Endothelial cell of umbilical vein (primary cell): ENCODE measurements at regions not wholly inside any gene's neighbourhood (a gene's known extent, or its start where the extent isn't known, plus 50 kb on each side); places are given as distances from the start of the nearest gene placed in this dataset.

Experiments used
- CTCF ChIP-seq, 2 donors: IDR thresholded peaks; 1 replicate in 1 of 2; 2 replicates in 1 of 2; pipeline ENCODE4 v1.5.1; 2011; ENCODE audit warnings: low read length in 2 of 2, mild to moderate bottlenecking in 2 of 2, moderate library complexity in 2 of 2, control low read depth in 1 of 2, inconsistent platforms in 1 of 2, low read depth in 1 of 2; ENCODE audit not compliant: insufficient read depth in 1 of 2; ENCODE audit errors: extremely low read depth in 1 of 2
- EZH2 ChIP-seq: IDR thresholded peaks from 2 replicates; pipeline ENCODE4 v1.6.1; 2012; ENCODE audit warnings: borderline replicate concordance, low read depth, mild to moderate bottlenecking, moderate library complexity, low read length, inconsistent platforms; ENCODE audit not compliant: severe bottlenecking
- POLR2A ChIP-seq: IDR thresholded peaks from 2 replicates; pipeline ENCODE4 v1.6.1; 2012; ENCODE audit warnings: low read depth, mild to moderate bottlenecking, control low read depth, low read length
- POLR2AphosphoS5 ChIP-seq: IDR thresholded peaks from 2 replicates; pipeline ENCODE4 v1.6.1; 2012; ENCODE audit warnings: low read depth, mild to moderate bottlenecking, control low read depth, low read length, moderate library complexity; ENCODE audit not compliant: insufficient read depth

- TF ChIP-seq CTCF (IDR thresholded peaks at IDR 0.05; ENCODE audit: extremely low read depth in 1 of 2, insufficient read depth in 1 of 2, low read depth in 1 of 2, low read length in 2 of 2) (no peak), POLR2A (no peak), POLR2AphosphoS5 (no peak), EZH2 (no peak)
Measured at GRCh38 chr16:72369274-72369673, 197.3 kb upstream of the PMFBP1 start.
